CD14-positive monocyte (primary cell): ENCODE measurements at regions not wholly inside any gene's neighbourhood (a gene's known extent, or its start where the extent isn't known, plus 50 kb on each side); places are given as distances from the start of the nearest gene placed in this dataset.

Experiments
- DNase-seq, 3 donors: peaks; one replicate each; pipeline ENCODE4 v3.0.0-alpha.2; 2011 to 2022
- H2AFZ ChIP-seq: 2 replicates; pipeline ENCODE4 v1.6.0; 2012; ENCODE audit warnings: mild to moderate bottlenecking, low read depth, low read length, inconsistent platforms; ENCODE audit not compliant: insufficient read depth, poor library complexity, severe bottlenecking
- H3K27ac ChIP-seq, 2 donors: 1 replicate in 1 of 2; 2 replicates in 1 of 2; pipeline ENCODE4 v1.5.1; 2012 to 2013; ENCODE audit warnings: low read length in 2 of 2, control low read depth in 1 of 2, inconsistent platforms in 1 of 2, low read depth in 1 of 2, mild to moderate bottlenecking in 1 of 2
- H3K27me3 ChIP-seq, 2 donors: one replicate each; pipeline versions ENCODE4 v1.6.0 to v1.6.1; 2011 to 2013; ENCODE audit warnings: low read length in 2 of 2; ENCODE audit not compliant: control insufficient read depth in 2 of 2, insufficient read depth in 2 of 2
- H3K36me3 ChIP-seq, 2 donors: replicated peaks in 1 of 2; 1 replicate in 1 of 2; 2 replicates in 1 of 2; pipeline versions ENCODE4 v1.5.1 to v1.6.1; 2012 to 2013; ENCODE audit warnings: low read length in 2 of 2, control low read depth in 1 of 2, inconsistent platforms in 1 of 2, mild to moderate bottlenecking in 1 of 2; ENCODE audit not compliant: insufficient read depth in 2 of 2, control insufficient read depth in 1 of 2
- H3K4me1 ChIP-seq, 2 donors: 1 replicate in 1 of 2; 2 replicates in 1 of 2; pipeline versions ENCODE4 v1.5.1 to v1.6.1; 2012 to 2013; ENCODE audit warnings: low read length in 2 of 2, control low read depth in 1 of 2, inconsistent platforms in 1 of 2, mild to moderate bottlenecking in 1 of 2, moderate library complexity in 1 of 2; ENCODE audit not compliant: insufficient read depth in 2 of 2, control insufficient read depth in 1 of 2
- H3K4me2 ChIP-seq: replicated peaks from 2 replicates; pipeline ENCODE3; 2012; ENCODE audit warnings: low read length, moderate library complexity, mild to moderate bottlenecking; ENCODE audit not compliant: poor library complexity, severe bottlenecking; ENCODE audit errors: extremely low read depth
- H3K4me3 ChIP-seq, 3 experiments: fragments of 200-600 bp in 1 of 3; sonication (generic) in 1 of 3; replicated peaks in 1 of 3; 1 replicate in 2 of 3; 2 replicates in 1 of 3; pipeline ENCODE4 v1.5.1; 2011 to 2013; ENCODE audit warnings: low read length in 3 of 3, mild to moderate bottlenecking in 3 of 3, control low read depth in 2 of 3, low read depth in 2 of 3, inconsistent platforms in 1 of 3, moderate library complexity in 1 of 3
- H3K79me2 ChIP-seq: 2 replicates; pipeline ENCODE4 v1.6.0; 2012; ENCODE audit warnings: mild to moderate bottlenecking, control low read depth, inconsistent platforms, low read length, moderate library complexity; ENCODE audit not compliant: insufficient read depth
- H3K9ac ChIP-seq: 2 replicates; pipeline ENCODE4 v1.6.0; 2017; ENCODE audit warnings: low read length, mild to moderate bottlenecking; ENCODE audit not compliant: insufficient read depth, poor library complexity, severe bottlenecking
- H3K9me3 ChIP-seq, 2 donors: replicated peaks in 1 of 2; 1 replicate in 1 of 2; 2 replicates in 1 of 2; pipeline versions ENCODE4 v1.5.1 to v1.6.1; 2012 to 2013; ENCODE audit warnings: low read length in 2 of 2, control low read depth in 1 of 2; ENCODE audit not compliant: control insufficient read depth in 1 of 2, insufficient read depth in 1 of 2
- H4K20me1 ChIP-seq: 2 replicates; pipeline ENCODE4 v1.6.0; 2012; ENCODE audit warnings: mild to moderate bottlenecking, low read length, control low read depth, moderate library complexity; ENCODE audit not compliant: insufficient read depth
- H3K27ac Mint-ChIP-seq, 7 donors: one replicate each; pipeline ENCODE4 v1.8.0; 2020; ENCODE audit warnings: mild to moderate bottlenecking in 7 of 7, mixed read lengths in 7 of 7, moderate library complexity in 6 of 7, inconsistent platforms in 2 of 7
- H3K27me3 Mint-ChIP-seq, 3 donors: one replicate each; pipeline ENCODE4 v1.8.0; 2021 to 2022; ENCODE audit warnings: low read depth in 3 of 3, mild to moderate bottlenecking in 3 of 3, mixed read lengths in 3 of 3, moderate library complexity in 3 of 3, inconsistent platforms in 1 of 3
- H3K36me3 Mint-ChIP-seq, 2 donors: one replicate each; pipeline ENCODE4 v1.8.0; 2020; ENCODE audit warnings: mixed read lengths in 2 of 2, inconsistent platforms in 1 of 2, mild to moderate bottlenecking in 1 of 2
- H3K4me1 Mint-ChIP-seq: one replicate; pipeline ENCODE4 v1.8.0; 2020; ENCODE audit warnings: mild to moderate bottlenecking, mixed read lengths
- H3K4me3 Mint-ChIP-seq, 2 donors: one replicate each; pipeline ENCODE4 v1.8.0; 2020; ENCODE audit warnings: mild to moderate bottlenecking in 2 of 2, mixed read lengths in 2 of 2, moderate library complexity in 1 of 2
- H3K9me3 Mint-ChIP-seq, 7 donors: one replicate each; pipeline ENCODE4 v1.8.0; 2020 to 2022; ENCODE audit warnings: mixed read lengths in 7 of 7, mild to moderate bottlenecking in 6 of 7, moderate library complexity in 6 of 7, inconsistent platforms in 2 of 7
- WGBS: methylation state at CpG from one replicate; pipeline ENCODE4 v1.1.5; 2013; ENCODE audit warnings: missing lambda C conversion rate; ENCODE audit not compliant: insufficient coverage; 5-methylcytosine and 5-hydroxymethylcytosine counted together
- intact Hi-C, 2 donors: fragments of 100-400 bp; cut with micrococcal nuclease; formaldehyde crosslinking; loops; one replicate each; pipeline versions ENCODE4 v1.15.0 to v1.15.1; 2023
- TF ChIP-seq, protein P1 (sequence below): fragments of 200-600 bp; IDR thresholded peaks from one replicate; pipeline ENCODE4 v1.8.0; 2022; ENCODE audit warnings: antibody characterized with exemption, mild to moderate bottlenecking

DNA sequence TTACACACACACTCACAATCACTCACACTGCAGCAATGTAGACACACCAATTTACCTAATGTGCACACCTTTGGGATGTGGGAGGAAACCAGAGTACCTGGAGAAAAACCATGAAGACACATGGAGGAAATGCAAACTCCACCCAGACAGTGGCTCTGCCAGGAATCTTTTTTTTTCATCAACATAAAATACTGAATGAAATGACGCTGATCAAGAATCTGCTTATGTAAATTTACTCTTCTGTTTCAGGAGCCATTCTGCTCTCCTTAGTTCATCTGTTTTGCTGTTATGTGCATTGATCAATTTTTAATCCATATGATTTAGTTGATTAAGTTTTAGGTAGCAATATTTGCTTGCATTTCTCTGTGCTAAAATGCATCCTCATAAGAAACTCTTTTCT lies 414.2 kb upstream of the CCDC54 start:
- WGBS: no CpG with 5 or more reads among the region's 1 CpG
- Histone ChIP-seq H3K27me3 (no peaks in the 10 kb centered on the region), H3K4me2 (no peak overlapping the region), H3K79me2 (no peaks in the 10 kb centered on the region), H3K9me3 (peaks cover 0 to 4% of the 10 kb centered on the region in 2 donors), H3K9ac (no peak overlapping the region), H3K4me1 (no peaks in the 10 kb centered on the region), H3K27ac (no peak overlapping the region), H3K36me3 (no peaks in the 10 kb centered on the region), H3K4me3 (no peak overlapping the region), H2AFZ (no peak overlapping the region), H4K20me1 (no peaks in the 10 kb centered on the region)
- no peaks in the 10 kb centered on the region for H3K4me1 Mint-ChIP-seq
- H3K4me3 Mint-ChIP-seq: no peak overlapping the region
- no peak overlapping the region for H3K27ac Mint-ChIP-seq
- no peak for DNase-seq
- H3K36me3 Mint-ChIP-seq: no peaks in the 10 kb centered on the region
- no peaks in the 10 kb centered on the region for H3K27me3 Mint-ChIP-seq
- intact Hi-C loops: no loop called here
- peaks cover 0 to 4% (median 0%) of the 10 kb centered on the region in 7 donors for H3K9me3 Mint-ChIP-seq
- TF ChIP-seq, protein P1, sequence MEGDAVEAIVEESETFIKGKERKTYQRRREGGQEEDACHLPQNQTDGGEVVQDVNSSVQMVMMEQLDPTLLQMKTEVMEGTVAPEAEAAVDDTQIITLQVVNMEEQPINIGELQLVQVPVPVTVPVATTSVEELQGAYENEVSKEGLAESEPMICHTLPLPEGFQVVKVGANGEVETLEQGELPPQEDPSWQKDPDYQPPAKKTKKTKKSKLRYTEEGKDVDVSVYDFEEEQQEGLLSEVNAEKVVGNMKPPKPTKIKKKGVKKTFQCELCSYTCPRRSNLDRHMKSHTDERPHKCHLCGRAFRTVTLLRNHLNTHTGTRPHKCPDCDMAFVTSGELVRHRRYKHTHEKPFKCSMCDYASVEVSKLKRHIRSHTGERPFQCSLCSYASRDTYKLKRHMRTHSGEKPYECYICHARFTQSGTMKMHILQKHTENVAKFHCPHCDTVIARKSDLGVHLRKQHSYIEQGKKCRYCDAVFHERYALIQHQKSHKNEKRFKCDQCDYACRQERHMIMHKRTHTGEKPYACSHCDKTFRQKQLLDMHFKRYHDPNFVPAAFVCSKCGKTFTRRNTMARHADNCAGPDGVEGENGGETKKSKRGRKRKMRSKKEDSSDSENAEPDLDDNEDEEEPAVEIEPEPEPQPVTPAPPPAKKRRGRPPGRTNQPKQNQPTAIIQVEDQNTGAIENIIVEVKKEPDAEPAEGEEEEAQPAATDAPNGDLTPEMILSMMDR: no peak

DNA sequence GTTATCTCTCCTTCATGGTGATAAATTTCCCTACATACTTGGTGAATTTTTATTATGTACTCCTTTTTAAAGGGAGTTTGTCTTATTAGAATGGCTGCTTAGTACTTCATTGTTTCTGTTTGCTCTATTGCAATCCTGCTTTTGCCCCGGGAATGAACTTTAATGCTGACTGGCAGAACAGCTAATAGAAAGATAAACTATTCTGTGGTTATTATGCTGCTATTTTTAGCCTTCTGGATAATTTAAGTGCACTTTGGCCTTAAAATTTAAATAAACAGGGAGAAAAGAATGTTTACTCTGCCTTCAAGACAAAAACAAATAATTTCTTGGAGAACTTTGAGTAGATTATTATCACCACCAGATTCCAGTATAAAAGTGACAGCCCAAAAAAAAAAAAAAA lies 413.8 kb upstream of the CCDC54 start:
- H3K27ac ChIP-seq: no peak overlapping the region
- DNase-seq: no peak
- Mint-ChIP-seq H3K4me3 (no peak overlapping the region), H3K9me3 (peaks cover 0 to 3% (median 2%) of the 10 kb centered on the region in 7 donors), H3K27me3 (no peaks in the 10 kb centered on the region), H3K27ac (no peak overlapping the region), H3K4me1 (no peaks in the 10 kb centered on the region), H3K36me3 (no peaks in the 10 kb centered on the region)
- no peak overlapping the region for H2AFZ ChIP-seq
- no peak overlapping the region for H3K9ac ChIP-seq
- no peaks in the 10 kb centered on the region for H3K79me2 ChIP-seq
- no peaks in the 10 kb centered on the region for H3K4me1 ChIP-seq
- H3K9me3 ChIP-seq: peaks cover 0 to 4% of the 10 kb centered on the region in 2 donors
- H3K4me3 ChIP-seq: no peak overlapping the region
- H3K27me3 ChIP-seq: no peaks in the 10 kb centered on the region
- H3K36me3 ChIP-seq: no peaks in the 10 kb centered on the region
- no peak overlapping the region for H3K4me2 ChIP-seq
- TF ChIP-seq, protein P1: no peak
- no CpG with 5 or more reads among the region's 1 CpG for WGBS
- H4K20me1 ChIP-seq: no peaks in the 10 kb centered on the region
- intact Hi-C loops: no loop called here
